K562 (cell line): ENCODE measurements at regions not wholly inside any gene's neighbourhood (a gene's known extent, or its start where the extent isn't known, plus 50 kb on each side); places are given as distances from the start of the nearest gene placed in this dataset.

ENCODE experiments used
- ATAC-seq: fragments of 200-7000 bp; cut with Tn5 transposase; 3 replicates; pipeline ENCODE4 v1.9.1; 2020; ENCODE audit warnings: moderate library complexity
- BruUV-seq: library from RNA; stranded (reverse); fragments of 400-500 nt; replicated peaks from 2 replicates; lab custom pipeline; 2021; lab: Mats Ljungman, UMichigan
- CTCF ChIA-PET: fragments of 300-600 bp; formaldehyde crosslinking; extraction: SDS; loops from one replicate; lab custom pipeline; 2021; ENCODE audit warnings: low intra/inter-chr PET ratio; lab: Yijun Ruan, JAX
- POLR2A ChIA-PET: fragments of 300-600, 350-650 bp; sonication (Branson Sonifier 250); formaldehyde crosslinking; extraction: SDS; loops from one replicate; lab custom pipeline; 2021; ENCODE audit warnings: antibody characterized with exemption, inconsistent platforms; lab: Yijun Ruan, JAX
- DNase-seq, 4 experiments: peaks; one replicate each; pipeline versions ENCODE4 v3.0.0 to v3.0.0-alpha.2; 2011 to 2018; ENCODE audit warnings: low spot score in 3 of 4, mixed read lengths in 3 of 4; ENCODE audit errors: extremely low read depth in 1 of 4
- FAIRE-seq: peaks from 2 replicates; lab custom pipeline; 2011; peaks lifted over from hg19 to GRCh38; lab: Jason Lieb, UNC
- H2AFZ ChIP-seq: 2 replicates; pipeline ENCODE4 v1.6.0; 2011; ENCODE audit warnings: low read depth, low read length, control low read depth, inconsistent platforms
- H3K27ac ChIP-seq: fragments of 200-600 bp; 3 replicates; pipeline ENCODE4 v1.8.0; 2011; ENCODE audit warnings: low read depth, mild to moderate bottlenecking, control low read depth, inconsistent platforms, low read length, moderate library complexity, mixed read lengths; ENCODE audit errors: extremely low read depth
- H3K27me3 ChIP-seq, 2 experiments: fragments of 300-600 bp in 1 of 2; 2 replicates in 1 of 2; 3 replicates in 1 of 2; pipeline versions ENCODE4 v1.6.0 to v1.8.0; 2011; ENCODE audit warnings: inconsistent platforms in 2 of 2, low read length in 2 of 2, mild to moderate bottlenecking in 1 of 2, mixed read lengths in 1 of 2, moderate library complexity in 1 of 2; ENCODE audit not compliant: control insufficient read depth in 2 of 2, insufficient read depth in 2 of 2
- H3K36me3 ChIP-seq: fragments of 300-600 bp; 3 replicates; pipeline ENCODE4 v1.8.0; 2011; ENCODE audit warnings: mild to moderate bottlenecking, low read length, inconsistent platforms; ENCODE audit not compliant: control insufficient read depth, insufficient read depth
- H3K4me1 ChIP-seq, 2 experiments: fragments of 200-600 bp in 1 of 2; replicated peaks in 1 of 2; 2 replicates in 1 of 2; 3 replicates in 1 of 2; pipeline versions ENCODE4 v1.5.1 to v1.8.0; 2011; ENCODE audit warnings: inconsistent platforms in 2 of 2, low read length in 2 of 2, mild to moderate bottlenecking in 1 of 2, mixed read lengths in 1 of 2, moderate library complexity in 1 of 2; ENCODE audit not compliant: control insufficient read depth in 2 of 2, insufficient read depth in 2 of 2
- H3K4me2 ChIP-seq: 2 replicates; pipeline ENCODE4 v1.6.1; 2011; ENCODE audit warnings: low read length, control low read depth, inconsistent platforms, mixed read lengths; ENCODE audit not compliant: insufficient read depth
- H3K4me3 ChIP-seq: fragments of 200-600 bp; sonication (generic), shearing (Covaris generic); 2 replicates; pipeline ENCODE4 v1.5.1; 2016; ENCODE audit warnings: control low read depth, inconsistent platforms
- H3K79me2 ChIP-seq: fragments of 200-600 bp; 3 replicates; pipeline ENCODE4 v1.8.0; 2011; ENCODE audit warnings: low read length, inconsistent platforms; ENCODE audit not compliant: control insufficient read depth, insufficient read depth
- H3K9ac ChIP-seq, 2 experiments: 2 replicates each; pipeline versions ENCODE4 v1.6.0 to v1.6.1; 2011; ENCODE audit warnings: low read depth in 2 of 2, low read length in 2 of 2, control low read depth in 1 of 2, inconsistent platforms in 1 of 2, mild to moderate bottlenecking in 1 of 2, mixed read lengths in 1 of 2; ENCODE audit not compliant: insufficient read depth in 1 of 2
- H3K9me1 ChIP-seq: one replicate; pipeline ENCODE4 v1.6.0; 2011; ENCODE audit warnings: inconsistent platforms, mild to moderate bottlenecking, low read length, moderate library complexity; ENCODE audit not compliant: control insufficient read depth, insufficient read depth
- H3K9me3 ChIP-seq: replicated peaks from 2 replicates; pipeline ENCODE4 v1.5.1; 2011; ENCODE audit warnings: low read depth, low read length, inconsistent platforms; ENCODE audit not compliant: control insufficient read depth, insufficient read depth
- H4K20me1 ChIP-seq: replicated peaks from 2 replicates; pipeline ENCODE4 v1.6.1; 2011; ENCODE audit warnings: low read length, inconsistent platforms, mixed read lengths; ENCODE audit not compliant: control insufficient read depth, insufficient read depth
- ATF2 ChIP-seq: sonication (generic); formaldehyde crosslinking; IDR thresholded peaks from 2 replicates; pipeline ENCODE4 v1.8.1; 2022; ENCODE audit warnings: missing genetic modification reagents
- CCNT2 ChIP-seq: IDR thresholded peaks from 2 replicates; pipeline ENCODE4 v1.6.1; 2011; ENCODE audit warnings: borderline replicate concordance, low read depth, mild to moderate bottlenecking, moderate library complexity, mixed read lengths, low read length; ENCODE audit not compliant: insufficient read length; ENCODE audit errors: extremely low read depth
- CXXC5 ChIP-seq: fragments of 250-450 bp; sonication (Bioruptor Pico); IDR thresholded peaks from 2 replicates; pipeline ENCODE4 v1.8.0; 2022; ENCODE audit warnings: inconsistent platforms, mild to moderate bottlenecking, moderate library complexity
- EGR1 ChIP-seq: fragments of 450-650 bp; conservative IDR thresholded peaks from 2 replicates; pipeline ENCODE4 v1.6.1; 2017; ENCODE audit warnings: mild to moderate bottlenecking
- EZH2 ChIP-seq: IDR thresholded peaks from 2 replicates; pipeline ENCODE4 v1.6.1; 2012; ENCODE audit warnings: low read depth, mild to moderate bottlenecking, inconsistent platforms, low read length, borderline replicate concordance
- KLF13 ChIP-seq: fragments of 450-650 bp; IDR thresholded peaks from 2 replicates; pipeline ENCODE4 v1.6.1; 2016; ENCODE audit warnings: missing genetic modification characterization, low read depth, mild to moderate bottlenecking, missing compliant biosample characterization, moderate library complexity, borderline replicate concordance
- MEIS2 ChIP-seq: fragments of 450-650 bp; IDR thresholded peaks from 2 replicates; pipeline ENCODE4 v1.6.1; 2014; ENCODE audit warnings: mild to moderate bottlenecking; ENCODE audit not compliant: partially characterized antibody
- MTA2 ChIP-seq: fragments of 450-650 bp; IDR thresholded peaks from 2 replicates; pipeline ENCODE4 v1.6.1; 2016; ENCODE audit warnings: low read depth
- NR2C1 ChIP-seq, 2 experiments: fragments of 450-650 bp; IDR thresholded peaks; 2 replicates each; pipeline ENCODE4 v1.6.1; 2017; ENCODE audit warnings: mild to moderate bottlenecking in 2 of 2, antibody characterized with exemption in 1 of 2, inconsistent platforms in 1 of 2, missing compliant biosample characterization in 1 of 2, missing genetic modification characterization in 1 of 2
- RFX1 ChIP-seq: fragments of 450-650 bp; IDR thresholded peaks from 2 replicates; pipeline ENCODE4 v1.6.1; 2016; ENCODE audit warnings: mild to moderate bottlenecking, moderate library complexity
- SRSF3 ChIP-seq: fragments of 200-400 bp; formaldehyde crosslinking; IDR thresholded peaks from 2 replicates; pipeline ENCODE4 v1.6.1; 2016; ENCODE audit warnings: mild to moderate bottlenecking, low read length, moderate library complexity; ENCODE audit not compliant: insufficient read depth
- ZNF766 ChIP-seq: fragments of 200-800 bp; sonication (Bioruptor generic); conservative IDR thresholded peaks from 2 replicates; pipeline ENCODE4 v1.6.1; 2016; ENCODE audit warnings: missing genetic modification characterization, missing compliant biosample characterization
- ZSCAN32 ChIP-seq: fragments of 450-650 bp; formaldehyde crosslinking; IDR thresholded peaks from 2 replicates; pipeline ENCODE4 v1.4.0; 2020; ENCODE audit warnings: mild to moderate bottlenecking, moderate library complexity
- WGBS: fragments of 100-300 bp; shearing (Covaris generic); methylation state at CpG from one replicate; pipeline ENCODE4 v1.1.6; 2016; ENCODE audit warnings: low coverage, mixed read lengths; ENCODE audit not compliant: insufficient coverage; ENCODE audit errors: missing lambda C conversion rate; 5-methylcytosine and 5-hydroxymethylcytosine counted together
- in situ Hi-C: fragments of 300-500 bp; cut with MboI; formaldehyde crosslinking; loops from 4 replicates; pipeline ENCODE4 v1.15.0; 2018; ENCODE audit warnings: inconsistent platforms, mixed read lengths
- intact Hi-C: fragments of 100-400 bp; cut with micrococcal nuclease; formaldehyde crosslinking; loops from 2 replicates; pipeline ENCODE4 v1.14.2; 2022
- TF ChIP-seq, protein P1 (sequence below): sonication (generic); formaldehyde crosslinking; IDR thresholded peaks from 2 replicates; pipeline ENCODE4 v1.8.0; 2022; ENCODE audit warnings: mild to moderate bottlenecking, missing genetic modification reagents, borderline replicate concordance

GRCh38 chr2:145854039-145854755, 1334.3 kb upstream of the ZEB2 start (continued):
- TF ChIP-seq KLF13 (tag), result peak; percentile 59; the same call in 1 of the 2 replicates
- TF ChIP-seq NR2C1 (IDR thresholded peaks at IDR 0.05), result no peak
- TF ChIP-seq NR2C1 (tag; IDR thresholded peaks at IDR 0.05), result peak; percentile 80
- peak; percentile 50 for TF ChIP-seq RFX1
- TF ChIP-seq MEIS2, result peak; percentile 27
- TF ChIP-seq ATF2 (CRISPR knock-in tag), result no peak

GRCh38 chr2:145851730-145852129, 1331.8 kb upstream of the ZEB2 start:
- ChIA-PET POLR2A (no interaction called here), CTCF (no interaction called here)
- Histone ChIP-seq H3K79me2 (no peaks in the 10 kb centered on the region), H2AFZ (no peak overlapping the region), H3K9me3 (no peaks in the 10 kb centered on the region), H3K4me3 (no peak overlapping the region), H3K27ac (no peak overlapping the region), H3K27me3 (no peaks in the 10 kb centered on the region), H4K20me1 (no peaks in the 10 kb centered on the region), H3K4me2 (no peak overlapping the region), H3K9me1 (no peaks in the 10 kb centered on the region), H3K9ac (no peak overlapping the region), H3K4me1 (no peaks in the 10 kb centered on the region), H3K36me3 (no peaks in the 10 kb centered on the region)
- FAIRE-seq (no peak), DNase-seq (no peak), ATAC-seq (no peak)
- 61% methylated on average over 2 of the region's 2 CpGs for WGBS
- in situ Hi-C loops, result no loop called here
- no TSS peak for BruUV-seq
- intact Hi-C loops, result no loop called here
- TF ChIP-seq ZNF766 (CRISPR knock-in tag) (no peak), MTA2 (no peak), CCNT2 (no peak), CXXC5 (no peak), EGR1 (no peak), EZH2 (no peak), SRSF3 (no peak), ZSCAN32 (CRISPR knock-in tag) (no peak)
- TF ChIP-seq, protein P1, sequence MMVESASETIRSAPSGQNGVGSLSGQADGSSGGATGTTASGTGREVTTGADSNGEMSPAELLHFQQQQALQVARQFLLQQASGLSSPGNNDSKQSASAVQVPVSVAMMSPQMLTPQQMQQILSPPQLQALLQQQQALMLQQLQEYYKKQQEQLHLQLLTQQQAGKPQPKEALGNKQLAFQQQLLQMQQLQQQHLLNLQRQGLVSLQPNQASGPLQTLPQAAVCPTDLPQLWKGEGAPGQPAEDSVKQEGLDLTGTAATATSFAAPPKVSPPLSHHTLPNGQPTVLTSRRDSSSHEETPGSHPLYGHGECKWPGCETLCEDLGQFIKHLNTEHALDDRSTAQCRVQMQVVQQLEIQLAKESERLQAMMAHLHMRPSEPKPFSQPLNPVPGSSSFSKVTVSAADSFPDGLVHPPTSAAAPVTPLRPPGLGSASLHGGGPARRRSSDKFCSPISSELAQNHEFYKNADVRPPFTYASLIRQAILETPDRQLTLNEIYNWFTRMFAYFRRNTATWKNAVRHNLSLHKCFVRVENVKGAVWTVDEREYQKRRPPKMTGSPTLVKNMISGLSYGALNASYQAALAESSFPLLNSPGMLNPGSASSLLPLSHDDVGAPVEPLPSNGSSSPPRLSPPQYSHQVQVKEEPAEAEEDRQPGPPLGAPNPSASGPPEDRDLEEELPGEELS (CRISPR knock-in tag), result no peak
